Natural killer cell (primary cell): ENCODE measurements at regions not wholly inside any gene's neighbourhood (a gene's known extent, or its start where the extent isn't known, plus 50 kb on each side); places are given as distances from the start of the nearest gene placed in this dataset.
"Not testable (repeated sequence)": the region's sequence is repeated elsewhere in the genome, so short reads cannot be mapped to it uniquely, and the experiment has no call there.

Source experiments
- ATAC-seq, 3 donors: fragments of 150-1000 bp in 2 of 3; fragments of 200-7000 bp in 1 of 3; cut with Tn5 transposase; 1 replicate in 1 of 3; 2 replicates in 2 of 3; pipeline ENCODE4 v1.10.0; 2021; ENCODE audit warnings: mild to moderate bottlenecking in 2 of 3, moderate library complexity in 2 of 3
- DNase-seq, 2 donors: peaks; one replicate each; pipeline versions ENCODE4 v3.0.0 to v3.0.0-alpha.2; 2013 to 2021; ENCODE audit warnings: mixed read lengths in 1 of 2
- H3K27ac ChIP-seq: one replicate; pipeline ENCODE4 v1.5.1; 2013; ENCODE audit warnings: mild to moderate bottlenecking, low read length
- H3K27me3 ChIP-seq: one replicate; pipeline ENCODE4 v1.6.1; 2013; ENCODE audit warnings: low read length; ENCODE audit not compliant: control insufficient read depth, insufficient read depth
- H3K36me3 ChIP-seq: one replicate; pipeline ENCODE4 v1.6.1; 2013; ENCODE audit warnings: low read length; ENCODE audit not compliant: control insufficient read depth, insufficient read depth
- H3K4me1 ChIP-seq: one replicate; pipeline ENCODE4 v1.6.1; 2013; ENCODE audit warnings: low read length; ENCODE audit not compliant: control insufficient read depth, insufficient read depth
- H3K4me3 ChIP-seq: one replicate; pipeline ENCODE4 v1.5.1; 2013; ENCODE audit warnings: low read length
- H3K9me3 ChIP-seq: one replicate; pipeline ENCODE4 v1.6.1; 2013; ENCODE audit warnings: low read length; ENCODE audit not compliant: control insufficient read depth, insufficient read depth
- H3K27ac Mint-ChIP-seq, 2 donors: one replicate each; pipeline ENCODE4 v1.8.0; 2022; ENCODE audit warnings: mild to moderate bottlenecking in 2 of 2, mixed read lengths in 2 of 2, moderate library complexity in 1 of 2
- H3K27me3 Mint-ChIP-seq, 2 donors: one replicate each; pipeline ENCODE4 v1.8.0; 2022; ENCODE audit warnings: low read depth in 2 of 2, mixed read lengths in 2 of 2
- H3K36me3 Mint-ChIP-seq: one replicate; pipeline ENCODE4 v1.8.0; 2022; ENCODE audit warnings: mixed read lengths
- H3K4me1 Mint-ChIP-seq, 2 donors: one replicate each; pipeline ENCODE4 v1.8.0; 2022; ENCODE audit warnings: mixed read lengths in 2 of 2
- H3K4me3 Mint-ChIP-seq: one replicate; pipeline ENCODE4 v1.8.0; 2022; ENCODE audit warnings: mild to moderate bottlenecking, moderate library complexity, mixed read lengths
- H3K9me3 Mint-ChIP-seq, 2 donors: one replicate each; pipeline ENCODE4 v1.8.0; 2022; ENCODE audit warnings: mixed read lengths in 2 of 2
- CTCF ChIP-seq: fragments of 200-600 bp; IDR thresholded peaks from one replicate; pipeline ENCODE4 v1.8.0; 2022; ENCODE audit warnings: antibody characterized with exemption
- WGBS: methylation state at CpG from one replicate; pipeline ENCODE4 v1.1.7; 2013; ENCODE audit warnings: missing lambda C conversion rate; ENCODE audit not compliant: insufficient coverage; 5-methylcytosine and 5-hydroxymethylcytosine counted together
- intact Hi-C: fragments of 100-400 bp; cut with micrococcal nuclease; formaldehyde crosslinking; loops from one replicate; pipeline ENCODE4 v1.14.2; 2022

- H3K4me1 Mint-ChIP-seq: no peaks in the 10 kb centered on the region
- no peaks in the 10 kb centered on the region for H3K27me3 ChIP-seq
- H3K27ac ChIP-seq: no peak overlapping the region
- 92% methylated on average over 1 of the region's 2 CpGs for WGBS
- intact Hi-C loops: no loop called here
- peaks cover 10% of the 10 kb centered on the region in 2 donors for H3K9me3 Mint-ChIP-seq
- no peak for DNase-seq
- H3K27me3 Mint-ChIP-seq: no peaks in the 10 kb centered on the region
- H3K4me3 Mint-ChIP-seq: no peak overlapping the region
- no peaks in the 10 kb centered on the region for H3K36me3 Mint-ChIP-seq
- no peaks in the 10 kb centered on the region for H3K36me3 ChIP-seq
- no peaks in the 10 kb centered on the region for H3K9me3 ChIP-seq
- ATAC-seq: no peak
- no peak overlapping the region for H3K4me3 ChIP-seq
- no peak overlapping the region for H3K27ac Mint-ChIP-seq
- no peak for TF ChIP-seq CTCF
- no peaks in the 10 kb centered on the region for H3K4me1 ChIP-seq
Measured at GRCh38 chr7:81296726-81297125, 377.9 kb upstream of the SEMA3C start.

- no peaks in the 10 kb centered on the region for H3K36me3 Mint-ChIP-seq
- no peak overlapping the region for H3K4me3 Mint-ChIP-seq
- H3K4me1 Mint-ChIP-seq: no peaks in the 10 kb centered on the region
- Histone ChIP-seq H3K27ac (no peak overlapping the region), H3K4me3 (no peak overlapping the region), H3K4me1 (no peaks in the 10 kb centered on the region), H3K27me3 (no peaks in the 10 kb centered on the region), H3K9me3 (no peaks in the 10 kb centered on the region), H3K36me3 (no peaks in the 10 kb centered on the region)
- H3K9me3 Mint-ChIP-seq: peaks cover 10 to 15% of the 10 kb centered on the region in 2 donors
- no peak overlapping the region for H3K27ac Mint-ChIP-seq
- 96% methylated on average over 12 of the region's 12 CpGs for WGBS
- TF ChIP-seq CTCF: no peak
- intact Hi-C loops: no loop called here
- ATAC-seq (no peak), DNase-seq (no peak)
- H3K27me3 Mint-ChIP-seq: no peaks in the 10 kb centered on the region
Measured at GRCh38 chr7:81294897-81295515, 376.2 kb upstream of the SEMA3C start.

- Mint-ChIP-seq H3K27ac (no peak overlapping the region), H3K4me1 (no peaks in the 10 kb centered on the region), H3K9me3 (peaks cover 10 to 17% of the 10 kb centered on the region in 2 donors), H3K36me3 (no peaks in the 10 kb centered on the region), H3K27me3 (no peaks in the 10 kb centered on the region), H3K4me3 (no peak overlapping the region)
- Histone ChIP-seq H3K27ac (no peak overlapping the region), H3K9me3 (no peaks in the 10 kb centered on the region), H3K4me3 (no peak overlapping the region), H3K36me3 (no peaks in the 10 kb centered on the region), H3K4me1 (no peaks in the 10 kb centered on the region), H3K27me3 (no peaks in the 10 kb centered on the region)
- ATAC-seq: no peak
- intact Hi-C loops: no loop called here
- WGBS: 93% methylated on average over 1 of the region's 1 CpG
- no peak for TF ChIP-seq CTCF
- no peak for DNase-seq
Measured at GRCh38 chr7:81293806-81294205, 375.0 kb upstream of the SEMA3C start.

GRCh38 chr7:81286754-81287153 is 367.9 kb upstream of the SEMA3C start:
- H3K27me3 Mint-ChIP-seq, intact Hi-C loops, H3K9me3 ChIP-seq, H3K4me3 ChIP-seq, H3K27me3 ChIP-seq, H3K27ac Mint-ChIP-seq, H3K4me3 Mint-ChIP-seq, H3K36me3 Mint-ChIP-seq, H3K27ac ChIP-seq, H3K36me3 ChIP-seq, H3K4me1 ChIP-seq, DNase-seq, H3K4me1 Mint-ChIP-seq, ATAC-seq: not testable (repeated sequence)
- WGBS: 83% methylated on average over 2 of the region's 4 CpGs
- H3K9me3 Mint-ChIP-seq: peaks cover 5 to 16% of the 10 kb centered on the region in 2 donors
